ENCODE measurements at regions not wholly inside any gene's neighbourhood (a gene's known extent, or its start where the extent isn't known, plus 50 kb on each side); places are given as distances from the start of the nearest gene placed in this dataset.

DNA sequence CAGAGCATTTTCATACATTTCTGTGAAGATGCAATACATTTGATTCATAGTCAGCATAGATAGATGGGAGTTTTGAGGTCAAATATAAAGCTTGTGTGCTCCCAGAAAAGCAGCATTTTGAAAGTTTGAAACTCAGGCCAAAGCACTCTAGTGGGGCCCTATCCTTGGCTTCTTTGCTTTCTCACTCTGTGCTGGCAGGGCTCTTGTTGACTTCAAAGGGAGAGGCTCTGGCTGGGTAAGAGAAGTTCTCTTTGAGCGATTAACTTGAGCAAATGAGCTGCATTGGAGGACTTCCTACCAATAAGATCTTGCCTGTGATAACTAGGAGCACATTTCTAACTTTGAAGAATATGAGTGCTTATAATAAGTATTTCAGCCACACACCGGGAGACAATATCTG, 214.0 kb upstream of the RARB start (continued):
- TF ChIP-seq, protein P1, sequence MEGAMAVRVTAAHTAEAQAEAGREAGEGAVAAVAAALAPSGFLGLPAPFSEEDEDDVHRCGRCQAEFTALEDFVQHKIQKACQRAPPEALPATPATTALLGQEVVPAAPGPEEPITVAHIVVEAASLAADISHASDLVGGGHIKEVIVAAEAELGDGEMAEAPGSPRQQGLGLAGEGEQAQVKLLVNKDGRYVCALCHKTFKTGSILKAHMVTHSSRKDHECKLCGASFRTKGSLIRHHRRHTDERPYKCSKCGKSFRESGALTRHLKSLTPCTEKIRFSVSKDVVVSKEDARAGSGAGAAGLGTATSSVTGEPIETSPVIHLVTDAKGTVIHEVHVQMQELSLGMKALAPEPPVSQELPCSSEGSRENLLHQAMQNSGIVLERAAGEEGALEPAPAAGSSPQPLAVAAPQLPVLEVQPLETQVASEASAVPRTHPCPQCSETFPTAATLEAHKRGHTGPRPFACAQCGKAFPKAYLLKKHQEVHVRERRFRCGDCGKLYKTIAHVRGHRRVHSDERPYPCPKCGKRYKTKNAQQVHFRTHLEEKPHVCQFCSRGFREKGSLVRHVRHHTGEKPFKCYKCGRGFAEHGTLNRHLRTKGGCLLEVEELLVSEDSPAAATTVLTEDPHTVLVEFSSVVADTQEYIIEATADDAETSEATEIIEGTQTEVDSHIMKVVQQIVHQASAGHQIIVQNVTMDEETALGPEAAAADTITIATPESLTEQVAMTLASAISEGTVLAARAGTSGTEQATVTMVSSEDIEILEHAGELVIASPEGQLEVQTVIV (IDR thresholded peaks at IDR 0.05; ENCODE audit: borderline replicate concordance, partially characterized antibody): no peak
- TF ChIP-seq, protein P2, sequence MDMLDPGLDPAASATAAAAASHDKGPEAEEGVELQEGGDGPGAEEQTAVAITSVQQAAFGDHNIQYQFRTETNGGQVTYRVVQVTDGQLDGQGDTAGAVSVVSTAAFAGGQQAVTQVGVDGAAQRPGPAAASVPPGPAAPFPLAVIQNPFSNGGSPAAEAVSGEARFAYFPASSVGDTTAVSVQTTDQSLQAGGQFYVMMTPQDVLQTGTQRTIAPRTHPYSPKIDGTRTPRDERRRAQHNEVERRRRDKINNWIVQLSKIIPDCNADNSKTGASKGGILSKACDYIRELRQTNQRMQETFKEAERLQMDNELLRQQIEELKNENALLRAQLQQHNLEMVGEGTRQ (IDR thresholded peaks at IDR 0.05; ENCODE audit: borderline replicate concordance, low read depth, low read length): no peak
- TF ChIP-seq, protein P3, sequence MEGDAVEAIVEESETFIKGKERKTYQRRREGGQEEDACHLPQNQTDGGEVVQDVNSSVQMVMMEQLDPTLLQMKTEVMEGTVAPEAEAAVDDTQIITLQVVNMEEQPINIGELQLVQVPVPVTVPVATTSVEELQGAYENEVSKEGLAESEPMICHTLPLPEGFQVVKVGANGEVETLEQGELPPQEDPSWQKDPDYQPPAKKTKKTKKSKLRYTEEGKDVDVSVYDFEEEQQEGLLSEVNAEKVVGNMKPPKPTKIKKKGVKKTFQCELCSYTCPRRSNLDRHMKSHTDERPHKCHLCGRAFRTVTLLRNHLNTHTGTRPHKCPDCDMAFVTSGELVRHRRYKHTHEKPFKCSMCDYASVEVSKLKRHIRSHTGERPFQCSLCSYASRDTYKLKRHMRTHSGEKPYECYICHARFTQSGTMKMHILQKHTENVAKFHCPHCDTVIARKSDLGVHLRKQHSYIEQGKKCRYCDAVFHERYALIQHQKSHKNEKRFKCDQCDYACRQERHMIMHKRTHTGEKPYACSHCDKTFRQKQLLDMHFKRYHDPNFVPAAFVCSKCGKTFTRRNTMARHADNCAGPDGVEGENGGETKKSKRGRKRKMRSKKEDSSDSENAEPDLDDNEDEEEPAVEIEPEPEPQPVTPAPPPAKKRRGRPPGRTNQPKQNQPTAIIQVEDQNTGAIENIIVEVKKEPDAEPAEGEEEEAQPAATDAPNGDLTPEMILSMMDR (IDR thresholded peaks at IDR 0.05 in 2 of 3, conservative IDR thresholded peaks at IDR 0.05 in 1 of 3; ENCODE audit: control insufficient read depth in 2 of 3, extremely low read depth in 1 of 3, insufficient read depth in 1 of 3, low read depth in 3 of 3, low read length in 3 of 3): no peak
- TF ChIP-seq, protein P4, sequence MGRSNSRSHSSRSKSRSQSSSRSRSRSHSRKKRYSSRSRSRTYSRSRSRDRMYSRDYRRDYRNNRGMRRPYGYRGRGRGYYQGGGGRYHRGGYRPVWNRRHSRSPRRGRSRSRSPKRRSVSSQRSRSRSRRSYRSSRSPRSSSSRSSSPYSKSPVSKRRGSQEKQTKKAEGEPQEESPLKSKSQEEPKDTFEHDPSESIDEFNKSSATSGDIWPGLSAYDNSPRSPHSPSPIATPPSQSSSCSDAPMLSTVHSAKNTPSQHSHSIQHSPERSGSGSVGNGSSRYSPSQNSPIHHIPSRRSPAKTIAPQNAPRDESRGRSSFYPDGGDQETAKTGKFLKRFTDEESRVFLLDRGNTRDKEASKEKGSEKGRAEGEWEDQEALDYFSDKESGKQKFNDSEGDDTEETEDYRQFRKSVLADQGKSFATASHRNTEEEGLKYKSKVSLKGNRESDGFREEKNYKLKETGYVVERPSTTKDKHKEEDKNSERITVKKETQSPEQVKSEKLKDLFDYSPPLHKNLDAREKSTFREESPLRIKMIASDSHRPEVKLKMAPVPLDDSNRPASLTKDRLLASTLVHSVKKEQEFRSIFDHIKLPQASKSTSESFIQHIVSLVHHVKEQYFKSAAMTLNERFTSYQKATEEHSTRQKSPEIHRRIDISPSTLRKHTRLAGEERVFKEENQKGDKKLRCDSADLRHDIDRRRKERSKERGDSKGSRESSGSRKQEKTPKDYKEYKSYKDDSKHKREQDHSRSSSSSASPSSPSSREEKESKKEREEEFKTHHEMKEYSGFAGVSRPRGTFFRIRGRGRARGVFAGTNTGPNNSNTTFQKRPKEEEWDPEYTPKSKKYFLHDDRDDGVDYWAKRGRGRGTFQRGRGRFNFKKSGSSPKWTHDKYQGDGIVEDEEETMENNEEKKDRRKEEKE (IDR thresholded peaks at IDR 0.05): no peak
- TF ChIP-seq DPF2 (IDR thresholded peaks at IDR 0.05) (no peak), BRCA1 (IDR thresholded peaks at IDR 0.05; ENCODE audit: low read depth, low read length) (no peak), LARP7 (IDR thresholded peaks at IDR 0.05) (no peak)
- TF ChIP-seq, protein P5, sequence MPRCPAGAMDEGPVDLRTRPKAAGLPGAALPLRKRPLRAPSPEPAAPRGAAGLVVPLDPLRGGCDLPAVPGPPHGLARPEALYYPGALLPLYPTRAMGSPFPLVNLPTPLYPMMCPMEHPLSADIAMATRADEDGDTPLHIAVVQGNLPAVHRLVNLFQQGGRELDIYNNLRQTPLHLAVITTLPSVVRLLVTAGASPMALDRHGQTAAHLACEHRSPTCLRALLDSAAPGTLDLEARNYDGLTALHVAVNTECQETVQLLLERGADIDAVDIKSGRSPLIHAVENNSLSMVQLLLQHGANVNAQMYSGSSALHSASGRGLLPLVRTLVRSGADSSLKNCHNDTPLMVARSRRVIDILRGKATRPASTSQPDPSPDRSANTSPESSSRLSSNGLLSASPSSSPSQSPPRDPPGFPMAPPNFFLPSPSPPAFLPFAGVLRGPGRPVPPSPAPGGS (IDR thresholded peaks at IDR 0.05; ENCODE audit: borderline replicate concordance, insufficient read depth, low read depth, low read length, poor library complexity, severe bottlenecking): no peak
- TF ChIP-seq, protein P6, sequence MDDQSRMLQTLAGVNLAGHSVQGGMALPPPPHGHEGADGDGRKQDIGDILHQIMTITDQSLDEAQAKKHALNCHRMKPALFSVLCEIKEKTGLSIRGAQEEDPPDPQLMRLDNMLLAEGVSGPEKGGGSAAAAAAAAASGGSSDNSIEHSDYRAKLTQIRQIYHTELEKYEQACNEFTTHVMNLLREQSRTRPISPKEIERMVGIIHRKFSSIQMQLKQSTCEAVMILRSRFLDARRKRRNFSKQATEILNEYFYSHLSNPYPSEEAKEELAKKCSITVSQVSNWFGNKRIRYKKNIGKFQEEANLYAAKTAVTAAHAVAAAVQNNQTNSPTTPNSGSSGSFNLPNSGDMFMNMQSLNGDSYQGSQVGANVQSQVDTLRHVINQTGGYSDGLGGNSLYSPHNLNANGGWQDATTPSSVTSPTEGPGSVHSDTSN (IDR thresholded peaks at IDR 0.05; ENCODE audit: insufficient replicate concordance, low read depth, low read length): no peak
- TF ChIP-seq, protein P7, sequence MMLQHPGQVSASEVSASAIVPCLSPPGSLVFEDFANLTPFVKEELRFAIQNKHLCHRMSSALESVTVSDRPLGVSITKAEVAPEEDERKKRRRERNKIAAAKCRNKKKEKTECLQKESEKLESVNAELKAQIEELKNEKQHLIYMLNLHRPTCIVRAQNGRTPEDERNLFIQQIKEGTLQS (IDR thresholded peaks at IDR 0.05; ENCODE audit: borderline replicate concordance, extremely low read depth, low read depth, low read length): no peak

All from GM12878 (cell line).